Endothelial cell (in vitro differentiated cells): ENCODE measurements at regions not wholly inside any gene's neighbourhood (a gene's known extent, or its start where the extent isn't known, plus 50 kb on each side); places are given as distances from the start of the nearest gene placed in this dataset.

Source experiments
- DNase-seq: peaks from one replicate; pipeline ENCODE4 v3.0.0; 2021; ENCODE audit warnings: low spot score
- H3K27ac Mint-ChIP-seq: one replicate; pipeline ENCODE4 v1.8.0; 2021; ENCODE audit warnings: mixed read lengths, inconsistent platforms; ENCODE audit not compliant: unreplicated experiment
- H3K27me3 Mint-ChIP-seq: one replicate; pipeline ENCODE4 v1.8.0; 2021; ENCODE audit warnings: mild to moderate bottlenecking, moderate library complexity, mixed read lengths, inconsistent platforms; ENCODE audit not compliant: unreplicated experiment
- H3K36me3 Mint-ChIP-seq: one replicate; pipeline ENCODE4 v1.8.0; 2021; ENCODE audit warnings: mild to moderate bottlenecking, low read depth, mixed read lengths, inconsistent platforms; ENCODE audit not compliant: unreplicated experiment
- H3K4me1 Mint-ChIP-seq: one replicate; pipeline ENCODE4 v1.8.0; 2021; ENCODE audit warnings: mild to moderate bottlenecking, mixed read lengths, inconsistent platforms; ENCODE audit not compliant: unreplicated experiment
- H3K4me3 Mint-ChIP-seq: one replicate; pipeline ENCODE4 v1.8.0; 2021; ENCODE audit warnings: mild to moderate bottlenecking, mixed read lengths, inconsistent platforms; ENCODE audit not compliant: unreplicated experiment
- H3K9me3 Mint-ChIP-seq: one replicate; pipeline ENCODE4 v1.8.0; 2021; ENCODE audit warnings: mixed read lengths, inconsistent platforms; ENCODE audit not compliant: unreplicated experiment
- TF ChIP-seq, protein P1 (sequence below): fragments of 200-600 bp; sonication (generic); IDR thresholded peaks from one replicate; pipeline ENCODE4 v1.5.0; 2021; ENCODE audit warnings: antibody characterized with exemption; ENCODE audit not compliant: unreplicated experiment

- H3K4me3 Mint-ChIP-seq = no peak overlapping the region
- TF ChIP-seq, protein P1, sequence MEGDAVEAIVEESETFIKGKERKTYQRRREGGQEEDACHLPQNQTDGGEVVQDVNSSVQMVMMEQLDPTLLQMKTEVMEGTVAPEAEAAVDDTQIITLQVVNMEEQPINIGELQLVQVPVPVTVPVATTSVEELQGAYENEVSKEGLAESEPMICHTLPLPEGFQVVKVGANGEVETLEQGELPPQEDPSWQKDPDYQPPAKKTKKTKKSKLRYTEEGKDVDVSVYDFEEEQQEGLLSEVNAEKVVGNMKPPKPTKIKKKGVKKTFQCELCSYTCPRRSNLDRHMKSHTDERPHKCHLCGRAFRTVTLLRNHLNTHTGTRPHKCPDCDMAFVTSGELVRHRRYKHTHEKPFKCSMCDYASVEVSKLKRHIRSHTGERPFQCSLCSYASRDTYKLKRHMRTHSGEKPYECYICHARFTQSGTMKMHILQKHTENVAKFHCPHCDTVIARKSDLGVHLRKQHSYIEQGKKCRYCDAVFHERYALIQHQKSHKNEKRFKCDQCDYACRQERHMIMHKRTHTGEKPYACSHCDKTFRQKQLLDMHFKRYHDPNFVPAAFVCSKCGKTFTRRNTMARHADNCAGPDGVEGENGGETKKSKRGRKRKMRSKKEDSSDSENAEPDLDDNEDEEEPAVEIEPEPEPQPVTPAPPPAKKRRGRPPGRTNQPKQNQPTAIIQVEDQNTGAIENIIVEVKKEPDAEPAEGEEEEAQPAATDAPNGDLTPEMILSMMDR = no peak
- DNase-seq = no peak
- H3K36me3 Mint-ChIP-seq = no peaks in the 10 kb centered on the region
- H3K9me3 Mint-ChIP-seq = no peaks in the 10 kb centered on the region
- H3K27ac Mint-ChIP-seq = no peak overlapping the region
- peaks cover 2% of the 10 kb centered on the region for H3K27me3 Mint-ChIP-seq
- H3K4me1 Mint-ChIP-seq = no peaks in the 10 kb centered on the region
Observed at GRCh38 chr1:63038586-63038985, 254.7 kb downstream of the ATG4C start.

DNA sequence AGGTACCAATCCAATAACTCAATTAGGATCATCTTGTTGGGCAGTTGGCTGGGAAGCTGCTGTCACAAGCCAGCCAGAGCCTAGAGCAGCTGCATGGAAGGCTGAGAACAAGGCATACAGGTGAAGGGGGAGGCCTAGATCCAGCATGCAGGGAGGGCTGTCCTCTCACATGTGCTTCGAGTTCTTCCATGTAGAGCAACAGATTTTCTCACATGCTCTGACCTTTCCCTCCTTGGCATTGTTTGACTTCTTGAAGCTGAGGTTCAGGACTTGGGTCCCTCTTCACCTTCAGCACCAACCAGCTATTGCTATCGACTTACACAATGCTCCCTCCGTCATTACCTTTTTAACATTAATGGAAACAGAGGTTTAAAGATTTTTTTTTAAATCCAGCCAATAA, 257.7 kb downstream of the ATG4C start:
- Mint-ChIP-seq H3K36me3 (no peaks in the 10 kb centered on the region), H3K9me3 (no peaks in the 10 kb centered on the region), H3K4me3 (no peak overlapping the region), H3K4me1 (no peaks in the 10 kb centered on the region), H3K27ac (no peak overlapping the region), H3K27me3 (peaks cover 2% of the 10 kb centered on the region)
- TF ChIP-seq, protein P1 = no peak
- DNase-seq = no peak

GRCh38 chr1:63042278-63042677, 258.3 kb downstream of the ATG4C start:
- DNase-seq = no peak
- Mint-ChIP-seq H3K27ac (no peak overlapping the region), H3K4me1 (no peaks in the 10 kb centered on the region), H3K27me3 (peaks cover 2% of the 10 kb centered on the region), H3K4me3 (no peak overlapping the region), H3K36me3 (no peaks in the 10 kb centered on the region), H3K9me3 (no peaks in the 10 kb centered on the region)
- TF ChIP-seq, protein P1 = no peak

DNA sequence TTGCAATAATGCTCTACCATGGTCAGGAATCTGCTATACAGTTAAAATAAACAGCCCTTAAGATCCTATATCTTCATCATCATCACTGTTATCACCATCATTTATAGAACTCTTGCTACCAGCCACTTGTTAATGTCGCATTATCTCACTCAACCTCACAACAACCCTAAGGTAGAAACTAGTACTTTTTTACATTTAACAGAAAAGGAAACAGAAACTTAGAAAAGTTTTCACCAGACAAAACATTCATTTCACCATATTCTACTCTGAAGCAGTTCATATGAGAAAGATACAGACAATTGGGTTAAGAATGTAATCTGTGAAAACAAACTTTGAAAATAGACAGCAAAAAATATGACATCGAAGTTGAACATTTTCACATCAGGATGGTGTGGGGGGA, 262.6 kb downstream of the ATG4C start:
- no peak for DNase-seq
- TF ChIP-seq, protein P1 = no peak
- Mint-ChIP-seq H3K4me3 (no peak overlapping the region), H3K4me1 (no peaks in the 10 kb centered on the region), H3K36me3 (no peaks in the 10 kb centered on the region), H3K27ac (no peak overlapping the region), H3K9me3 (no peaks in the 10 kb centered on the region), H3K27me3 (no peaks in the 10 kb centered on the region)

DNA sequence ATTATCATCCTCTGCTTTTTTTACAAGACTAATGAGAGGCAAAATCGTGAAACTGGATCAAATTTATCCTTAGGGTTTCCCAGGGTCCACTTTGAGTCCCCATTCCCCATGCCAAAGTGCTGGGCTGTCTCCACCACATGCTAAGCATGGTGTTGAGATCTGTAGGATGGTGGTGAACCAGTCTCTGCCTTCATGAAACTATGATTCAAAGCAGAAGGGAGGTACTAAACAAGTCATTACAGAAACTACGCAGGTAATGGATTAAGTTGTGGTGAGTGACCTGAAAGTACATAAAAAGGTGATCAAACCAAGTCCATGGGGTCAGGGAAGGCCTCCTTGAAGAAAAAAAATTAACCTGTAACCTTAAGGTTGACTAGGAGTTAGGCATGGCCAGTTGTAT, 265.2 kb downstream of the ATG4C start:
- no peaks in the 10 kb centered on the region for H3K4me1 Mint-ChIP-seq
- H3K36me3 Mint-ChIP-seq = no peaks in the 10 kb centered on the region
- DNase-seq = no peak
- TF ChIP-seq, protein P1 = no peak
- no peaks in the 10 kb centered on the region for H3K9me3 Mint-ChIP-seq
- no peak overlapping the region for H3K27ac Mint-ChIP-seq
- H3K27me3 Mint-ChIP-seq = no peaks in the 10 kb centered on the region
- no peak overlapping the region for H3K4me3 Mint-ChIP-seq
